ENCODE measurements at regions not wholly inside any gene's neighbourhood (a gene's known extent, or its start where the extent isn't known, plus 50 kb on each side); places are given as distances from the start of the nearest gene placed in this dataset.
A peak's percentile ranks its signal among the peaks of the same experiment; 100 is the strongest.

DNA sequence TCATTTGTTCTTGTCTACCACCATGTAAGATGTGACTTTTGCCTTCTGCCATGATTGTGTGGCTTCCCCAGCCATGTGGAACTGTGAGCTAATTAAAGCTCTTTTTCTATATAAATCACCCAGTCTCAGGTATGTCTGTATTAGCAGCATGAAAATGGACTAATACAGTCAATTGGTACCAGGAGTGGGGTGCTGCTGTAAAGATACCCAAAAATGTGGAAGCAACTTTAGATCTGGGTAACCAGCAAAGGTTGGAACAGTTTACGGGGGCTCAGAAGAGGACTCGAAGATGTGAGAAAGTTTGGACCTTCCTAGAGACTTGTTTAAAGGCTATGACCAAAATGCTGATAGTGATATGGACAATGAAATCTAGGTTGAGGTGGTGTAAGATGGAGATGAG is 488.9 kb downstream of the ISL1 start:
- Mint-ChIP-seq H3K36me3 (peaks cover 36% of the 10 kb centered on the region), H3K27me3 (ENCODE audit: low read depth) (peaks cover 4% of the 10 kb centered on the region; the same call in 1 of the 2 replicates), H3K27ac (no peak overlapping the region), H3K9me3 (peaks cover 43% of the 10 kb centered on the region), H3K4me3 (no peak overlapping the region), H3K4me1 (no peaks in the 10 kb centered on the region)
- no peak for TF ChIP-seq NR1H2 (CRISPR knock-in tag; IDR thresholded peaks at IDR 0.05)
- TF ChIP-seq, protein P1, sequence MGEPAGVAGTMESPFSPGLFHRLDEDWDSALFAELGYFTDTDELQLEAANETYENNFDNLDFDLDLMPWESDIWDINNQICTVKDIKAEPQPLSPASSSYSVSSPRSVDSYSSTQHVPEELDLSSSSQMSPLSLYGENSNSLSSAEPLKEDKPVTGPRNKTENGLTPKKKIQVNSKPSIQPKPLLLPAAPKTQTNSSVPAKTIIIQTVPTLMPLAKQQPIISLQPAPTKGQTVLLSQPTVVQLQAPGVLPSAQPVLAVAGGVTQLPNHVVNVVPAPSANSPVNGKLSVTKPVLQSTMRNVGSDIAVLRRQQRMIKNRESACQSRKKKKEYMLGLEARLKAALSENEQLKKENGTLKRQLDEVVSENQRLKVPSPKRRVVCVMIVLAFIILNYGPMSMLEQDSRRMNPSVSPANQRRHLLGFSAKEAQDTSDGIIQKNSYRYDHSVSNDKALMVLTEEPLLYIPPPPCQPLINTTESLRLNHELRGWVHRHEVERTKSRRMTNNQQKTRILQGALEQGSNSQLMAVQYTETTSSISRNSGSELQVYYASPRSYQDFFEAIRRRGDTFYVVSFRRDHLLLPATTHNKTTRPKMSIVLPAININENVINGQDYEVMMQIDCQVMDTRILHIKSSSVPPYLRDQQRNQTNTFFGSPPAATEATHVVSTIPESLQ (CRISPR knock-in tag; IDR thresholded peaks at IDR 0.05), result no peak
- no peak for TF ChIP-seq SMAD3 (CRISPR knock-in tag; IDR thresholded peaks at IDR 0.05; ENCODE audit: borderline replicate concordance)
- no peak for TF ChIP-seq ZNF423 (CRISPR knock-in tag; IDR thresholded peaks at IDR 0.05)
- TF ChIP-seq, protein P2, sequence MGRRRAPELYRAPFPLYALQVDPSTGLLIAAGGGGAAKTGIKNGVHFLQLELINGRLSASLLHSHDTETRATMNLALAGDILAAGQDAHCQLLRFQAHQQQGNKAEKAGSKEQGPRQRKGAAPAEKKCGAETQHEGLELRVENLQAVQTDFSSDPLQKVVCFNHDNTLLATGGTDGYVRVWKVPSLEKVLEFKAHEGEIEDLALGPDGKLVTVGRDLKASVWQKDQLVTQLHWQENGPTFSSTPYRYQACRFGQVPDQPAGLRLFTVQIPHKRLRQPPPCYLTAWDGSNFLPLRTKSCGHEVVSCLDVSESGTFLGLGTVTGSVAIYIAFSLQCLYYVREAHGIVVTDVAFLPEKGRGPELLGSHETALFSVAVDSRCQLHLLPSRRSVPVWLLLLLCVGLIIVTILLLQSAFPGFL (CRISPR knock-in tag; IDR thresholded peaks at IDR 0.05; ENCODE audit: borderline replicate concordance), result no peak
- no peak for TF ChIP-seq JAZF1 (CRISPR knock-in tag; IDR thresholded peaks at IDR 0.05)
- no peak for TF ChIP-seq GTF2I (CRISPR knock-in tag; conservative IDR thresholded peaks at IDR 0.05)
- TF ChIP-seq NFE2L1 (CRISPR knock-in tag; IDR thresholded peaks at IDR 0.05), result no peak
- no peak for TF ChIP-seq MXD4 (CRISPR knock-in tag; IDR thresholded peaks at IDR 0.05; ENCODE audit: borderline replicate concordance)
- TF ChIP-seq ETV6 (CRISPR knock-in tag; IDR thresholded peaks at IDR 0.05), result no peak
- TF ChIP-seq NR2C2 (CRISPR knock-in tag; IDR thresholded peaks at IDR 0.05), result no peak
- TF ChIP-seq, protein P3, sequence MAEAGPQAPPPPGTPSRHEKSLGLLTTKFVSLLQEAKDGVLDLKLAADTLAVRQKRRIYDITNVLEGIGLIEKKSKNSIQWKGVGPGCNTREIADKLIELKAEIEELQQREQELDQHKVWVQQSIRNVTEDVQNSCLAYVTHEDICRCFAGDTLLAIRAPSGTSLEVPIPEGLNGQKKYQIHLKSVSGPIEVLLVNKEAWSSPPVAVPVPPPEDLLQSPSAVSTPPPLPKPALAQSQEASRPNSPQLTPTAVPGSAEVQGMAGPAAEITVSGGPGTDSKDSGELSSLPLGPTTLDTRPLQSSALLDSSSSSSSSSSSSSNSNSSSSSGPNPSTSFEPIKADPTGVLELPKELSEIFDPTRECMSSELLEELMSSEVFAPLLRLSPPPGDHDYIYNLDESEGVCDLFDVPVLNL (CRISPR knock-in tag; IDR thresholded peaks at IDR 0.05; ENCODE audit: borderline replicate concordance, low read depth), result no peak
- no peak for ATAC-seq
- ChIA-PET POLR2A (no interaction called here), CTCF (no interaction called here)
- no peak for DNase-seq (ENCODE audit: low spot score)

DNA sequence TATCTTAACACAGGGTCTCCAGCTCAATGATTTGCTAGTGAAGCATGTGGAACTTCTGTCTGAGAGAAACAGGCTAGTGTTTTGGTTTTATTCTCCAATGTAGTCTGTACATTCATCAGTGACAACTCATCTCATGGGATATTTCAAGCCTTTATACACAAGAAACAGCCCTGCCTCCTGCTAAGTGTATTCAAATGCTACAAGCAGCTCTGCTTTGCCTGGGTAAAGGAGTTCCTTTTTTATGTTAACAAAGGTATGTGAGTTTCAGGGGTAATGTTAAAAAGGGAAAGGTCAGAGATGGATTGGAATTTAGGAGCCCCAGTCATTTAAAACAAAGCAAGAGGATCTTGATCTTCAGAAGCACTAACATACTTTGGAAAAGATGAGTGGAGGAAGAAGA is 498.7 kb downstream of the ISL1 start:
- peak overlapping the region; percentile 95 for H3K27ac Mint-ChIP-seq
- H3K4me3 Mint-ChIP-seq, result peak overlapping the region; percentile 33
- no peaks in the 10 kb centered on the region for H3K27me3 Mint-ChIP-seq (ENCODE audit: low read depth)
- H3K4me1 Mint-ChIP-seq, result peaks cover 30% of the 10 kb centered on the region
- DNase-seq (ENCODE audit: low spot score), result no peak
- ChIA-PET CTCF (no interaction called here), POLR2A (interaction anchor here (0.5 to 1.1 kb wide), 2 partner anchors 74 to 217 kb away, joined by 3 read pairs; no protein-coding TSS in a partner anchor)
- H3K9me3 Mint-ChIP-seq, result peaks cover 6% of the 10 kb centered on the region; the same call in 1 of the 2 replicates
- ATAC-seq, result peak; percentile 98
- peaks cover 2% of the 10 kb centered on the region; the same call in 1 of the 2 replicates for H3K36me3 Mint-ChIP-seq
- TF ChIP-seq CREB1 (CRISPR knock-in tag; IDR thresholded peaks at IDR 0.05) (no peak), IRF2 (CRISPR knock-in tag; IDR thresholded peaks at IDR 0.05; ENCODE audit: borderline replicate concordance, low read depth) (no peak), GABPB1 (CRISPR knock-in tag; IDR thresholded peaks at IDR 0.05) (no peak), FOXP1 (CRISPR knock-in tag; IDR thresholded peaks at IDR 0.05; ENCODE audit: borderline replicate concordance) (no peak), MYBL2 (CRISPR knock-in tag; IDR thresholded peaks at IDR 0.05) (no peak), MXD4 (CRISPR knock-in tag; IDR thresholded peaks at IDR 0.05; ENCODE audit: borderline replicate concordance) (no peak)
- TF ChIP-seq, protein P4, sequence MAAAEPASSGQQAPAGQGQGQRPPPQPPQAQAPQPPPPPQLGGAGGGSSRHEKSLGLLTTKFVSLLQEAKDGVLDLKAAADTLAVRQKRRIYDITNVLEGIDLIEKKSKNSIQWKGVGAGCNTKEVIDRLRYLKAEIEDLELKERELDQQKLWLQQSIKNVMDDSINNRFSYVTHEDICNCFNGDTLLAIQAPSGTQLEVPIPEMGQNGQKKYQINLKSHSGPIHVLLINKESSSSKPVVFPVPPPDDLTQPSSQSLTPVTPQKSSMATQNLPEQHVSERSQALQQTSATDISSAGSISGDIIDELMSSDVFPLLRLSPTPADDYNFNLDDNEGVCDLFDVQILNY (CRISPR knock-in tag; IDR thresholded peaks at IDR 0.05), result no peak
- TF ChIP-seq, protein P5, sequence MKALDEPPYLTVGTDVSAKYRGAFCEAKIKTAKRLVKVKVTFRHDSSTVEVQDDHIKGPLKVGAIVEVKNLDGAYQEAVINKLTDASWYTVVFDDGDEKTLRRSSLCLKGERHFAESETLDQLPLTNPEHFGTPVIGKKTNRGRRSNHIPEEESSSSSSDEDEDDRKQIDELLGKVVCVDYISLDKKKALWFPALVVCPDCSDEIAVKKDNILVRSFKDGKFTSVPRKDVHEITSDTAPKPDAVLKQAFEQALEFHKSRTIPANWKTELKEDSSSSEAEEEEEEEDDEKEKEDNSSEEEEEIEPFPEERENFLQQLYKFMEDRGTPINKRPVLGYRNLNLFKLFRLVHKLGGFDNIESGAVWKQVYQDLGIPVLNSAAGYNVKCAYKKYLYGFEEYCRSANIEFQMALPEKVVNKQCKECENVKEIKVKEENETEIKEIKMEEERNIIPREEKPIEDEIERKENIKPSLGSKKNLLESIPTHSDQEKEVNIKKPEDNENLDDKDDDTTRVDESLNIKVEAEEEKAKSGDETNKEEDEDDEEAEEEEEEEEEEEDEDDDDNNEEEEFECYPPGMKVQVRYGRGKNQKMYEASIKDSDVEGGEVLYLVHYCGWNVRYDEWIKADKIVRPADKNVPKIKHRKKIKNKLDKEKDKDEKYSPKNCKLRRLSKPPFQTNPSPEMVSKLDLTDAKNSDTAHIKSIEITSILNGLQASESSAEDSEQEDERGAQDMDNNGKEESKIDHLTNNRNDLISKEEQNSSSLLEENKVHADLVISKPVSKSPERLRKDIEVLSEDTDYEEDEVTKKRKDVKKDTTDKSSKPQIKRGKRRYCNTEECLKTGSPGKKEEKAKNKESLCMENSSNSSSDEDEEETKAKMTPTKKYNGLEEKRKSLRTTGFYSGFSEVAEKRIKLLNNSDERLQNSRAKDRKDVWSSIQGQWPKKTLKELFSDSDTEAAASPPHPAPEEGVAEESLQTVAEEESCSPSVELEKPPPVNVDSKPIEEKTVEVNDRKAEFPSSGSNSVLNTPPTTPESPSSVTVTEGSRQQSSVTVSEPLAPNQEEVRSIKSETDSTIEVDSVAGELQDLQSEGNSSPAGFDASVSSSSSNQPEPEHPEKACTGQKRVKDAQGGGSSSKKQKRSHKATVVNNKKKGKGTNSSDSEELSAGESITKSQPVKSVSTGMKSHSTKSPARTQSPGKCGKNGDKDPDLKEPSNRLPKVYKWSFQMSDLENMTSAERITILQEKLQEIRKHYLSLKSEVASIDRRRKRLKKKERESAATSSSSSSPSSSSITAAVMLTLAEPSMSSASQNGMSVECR (CRISPR knock-in tag; IDR thresholded peaks at IDR 0.05; ENCODE audit: borderline replicate concordance), result no peak
- TF ChIP-seq, protein P6, sequence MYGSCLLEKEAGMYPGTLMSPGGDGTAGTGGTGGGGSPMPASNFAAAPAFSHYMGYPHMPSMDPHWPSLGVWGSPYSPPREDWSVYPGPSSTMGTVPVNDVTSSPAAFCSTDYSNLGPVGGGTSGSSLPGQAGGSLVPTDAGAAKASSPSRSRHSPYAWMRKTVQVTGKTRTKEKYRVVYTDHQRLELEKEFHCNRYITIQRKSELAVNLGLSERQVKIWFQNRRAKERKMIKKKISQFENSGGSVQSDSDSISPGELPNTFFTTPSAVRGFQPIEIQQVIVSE (CRISPR knock-in tag; IDR thresholded peaks at IDR 0.05; ENCODE audit: borderline replicate concordance), result no peak
- TF ChIP-seq, protein P7, sequence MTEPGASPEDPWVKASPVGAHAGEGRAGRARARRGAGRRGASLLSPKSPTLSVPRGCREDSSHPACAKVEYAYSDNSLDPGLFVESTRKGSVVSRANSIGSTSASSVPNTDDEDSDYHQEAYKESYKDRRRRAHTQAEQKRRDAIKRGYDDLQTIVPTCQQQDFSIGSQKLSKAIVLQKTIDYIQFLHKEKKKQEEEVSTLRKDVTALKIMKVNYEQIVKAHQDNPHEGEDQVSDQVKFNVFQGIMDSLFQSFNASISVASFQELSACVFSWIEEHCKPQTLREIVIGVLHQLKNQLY (CRISPR knock-in tag; IDR thresholded peaks at IDR 0.05), result no peak
- TF ChIP-seq, protein P8, sequence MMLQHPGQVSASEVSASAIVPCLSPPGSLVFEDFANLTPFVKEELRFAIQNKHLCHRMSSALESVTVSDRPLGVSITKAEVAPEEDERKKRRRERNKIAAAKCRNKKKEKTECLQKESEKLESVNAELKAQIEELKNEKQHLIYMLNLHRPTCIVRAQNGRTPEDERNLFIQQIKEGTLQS (CRISPR knock-in tag; conservative IDR thresholded peaks at IDR 0.05), result no peak
- TF ChIP-seq, protein P3 (CRISPR knock-in tag; IDR thresholded peaks at IDR 0.05; ENCODE audit: borderline replicate concordance, low read depth), result no peak

Measured in WTC11 (cell line).